CD8-positive, alpha-beta memory T cell (primary cell): ENCODE measurements at regions not wholly inside any gene's neighbourhood (a gene's known extent, or its start where the extent isn't known, plus 50 kb on each side); places are given as distances from the start of the nearest gene placed in this dataset.
"Not testable (repeated sequence)": the region's sequence is repeated elsewhere in the genome, so short reads cannot be mapped to it uniquely, and the experiment has no call there.

Experiments used
- CTCF ChIA-PET: fragments of 350-600 bp; sonication (Branson Sonifier 250); formaldehyde crosslinking; loops from one replicate; lab custom pipeline; 2021; ENCODE audit warnings: antibody characterized with exemption; lab: Charles Lee
- POLR2A ChIA-PET: fragments of 350-600 bp; sonication (Branson Sonifier 250); formaldehyde crosslinking; loops from one replicate; lab custom pipeline; 2021; ENCODE audit warnings: antibody characterized with exemption; lab: Charles Lee
- DNase-seq, 5 donors: peaks; one replicate each; pipeline versions ENCODE4 v3.0.0 to v3.0.0-alpha.2; 2020 to 2022; ENCODE audit warnings: mixed read lengths in 1 of 5
- H3K27ac ChIP-seq: one replicate; pipeline ENCODE4 v1.7.0; 2013; ENCODE audit warnings: low read depth, mild to moderate bottlenecking, low read length, moderate library complexity
- H3K27me3 ChIP-seq: 2 replicates; pipeline ENCODE4 v1.7.0; 2013; ENCODE audit warnings: low read length, mild to moderate bottlenecking; ENCODE audit not compliant: insufficient read depth, poor library complexity, severe bottlenecking
- H3K36me3 ChIP-seq: 2 replicates; pipeline ENCODE4 v1.7.0; 2013; ENCODE audit warnings: mild to moderate bottlenecking, low read length, moderate library complexity; ENCODE audit not compliant: insufficient read depth
- H3K4me1 ChIP-seq: 2 replicates; pipeline ENCODE4 v1.7.0; 2013; ENCODE audit warnings: mild to moderate bottlenecking, low read length, moderate library complexity; ENCODE audit not compliant: insufficient read depth
- H3K4me3 ChIP-seq: 2 replicates; pipeline ENCODE4 v1.7.0; 2013; ENCODE audit warnings: mild to moderate bottlenecking, low read length
- H3K9me3 ChIP-seq: 2 replicates; pipeline ENCODE4 v1.7.0; 2013; ENCODE audit warnings: mild to moderate bottlenecking, low read length
- H3K27ac Mint-ChIP-seq, 8 donors: one replicate each; pipeline ENCODE4 v1.8.0; 2020 to 2021; ENCODE audit warnings: mixed read lengths in 8 of 8, mild to moderate bottlenecking in 6 of 8, inconsistent platforms in 3 of 8, moderate library complexity in 3 of 8
- H3K27me3 Mint-ChIP-seq, 2 donors: one replicate each; pipeline ENCODE4 v1.8.0; 2020 to 2021; ENCODE audit warnings: mixed read lengths in 2 of 2, mild to moderate bottlenecking in 1 of 2, moderate library complexity in 1 of 2
- H3K36me3 Mint-ChIP-seq, 3 donors: one replicate each; pipeline ENCODE4 v1.8.0; 2020 to 2021; ENCODE audit warnings: mixed read lengths in 3 of 3, inconsistent platforms in 1 of 3, mild to moderate bottlenecking in 1 of 3
- H3K4me1 Mint-ChIP-seq, 3 donors: one replicate each; pipeline ENCODE4 v1.8.0; 2020 to 2021; ENCODE audit warnings: mixed read lengths in 3 of 3, inconsistent platforms in 1 of 3, mild to moderate bottlenecking in 1 of 3
- H3K4me3 Mint-ChIP-seq, 7 donors: one replicate each; pipeline ENCODE4 v1.8.0; 2020 to 2021; ENCODE audit warnings: mixed read lengths in 7 of 7, mild to moderate bottlenecking in 6 of 7, moderate library complexity in 4 of 7, inconsistent platforms in 2 of 7
- H3K9me3 Mint-ChIP-seq, 5 donors: one replicate each; pipeline ENCODE4 v1.8.0; 2020 to 2022; ENCODE audit warnings: mixed read lengths in 5 of 5, mild to moderate bottlenecking in 3 of 5, moderate library complexity in 2 of 5, inconsistent platforms in 1 of 5

GRCh38 chr10:80708808-80709207, 171.1 kb downstream of the SH2D4B start:
- no peaks in the 10 kb centered on the region for H3K4me1 ChIP-seq
- peaks cover 3 to 9% of the 10 kb centered on the region in 2 donors for H3K27me3 Mint-ChIP-seq
- H3K36me3 Mint-ChIP-seq, result no peaks in the 10 kb centered on the region
- no peak overlapping the region for H3K4me3 Mint-ChIP-seq
- H3K9me3 Mint-ChIP-seq, result no peaks in the 10 kb centered on the region
- no peaks in the 10 kb centered on the region for H3K4me1 Mint-ChIP-seq
- peaks cover 3% of the 10 kb centered on the region for H3K27me3 ChIP-seq
- no peak for DNase-seq
- no peak overlapping the region for H3K27ac Mint-ChIP-seq
- CTCF ChIA-PET, result interaction anchor here (1.2 kb wide), 1 partner anchor 9 kb away, joined by 3 read pairs; no protein-coding TSS in a partner anchor
- no peak overlapping the region for H3K4me3 ChIP-seq
- H3K27ac ChIP-seq, result no peak overlapping the region
- POLR2A ChIA-PET, result no interaction called here
- no peaks in the 10 kb centered on the region for H3K36me3 ChIP-seq
- no peaks in the 10 kb centered on the region for H3K9me3 ChIP-seq

- Mint-ChIP-seq H3K36me3 (no peaks in the 10 kb centered on the region), H3K27me3 (peaks cover 0 to 15% of the 10 kb centered on the region in 2 donors), H3K9me3 (no peaks in the 10 kb centered on the region), H3K27ac (no peak overlapping the region), H3K4me3 (no peak overlapping the region), H3K4me1 (no peaks in the 10 kb centered on the region)
- H3K27me3 ChIP-seq, result peaks cover 3% of the 10 kb centered on the region
- no peaks in the 10 kb centered on the region for H3K36me3 ChIP-seq
- no peak overlapping the region for H3K4me3 ChIP-seq
- ChIA-PET POLR2A (no interaction called here), CTCF (no interaction called here)
- no peaks in the 10 kb centered on the region for H3K4me1 ChIP-seq
- H3K9me3 ChIP-seq, result no peaks in the 10 kb centered on the region
- DNase-seq, result no peak
- no peak overlapping the region for H3K27ac ChIP-seq
Observed at GRCh38 chr10:80709866-80710265, 172.2 kb downstream of the SH2D4B start.

GRCh38 chr10:80713398-80713928, 175.8 kb downstream of the SH2D4B start:
- no peak overlapping the region for H3K4me3 ChIP-seq
- Mint-ChIP-seq H3K27ac (no peak overlapping the region), H3K4me1 (no peaks in the 10 kb centered on the region), H3K36me3 (no peaks in the 10 kb centered on the region), H3K9me3 (no peaks in the 10 kb centered on the region), H3K27me3 (peaks cover 4 to 22% of the 10 kb centered on the region in 2 donors), H3K4me3 (no peak overlapping the region)
- ChIA-PET CTCF (interaction anchor here (1.0 to 1.2 kb wide), 2 partner anchors 9 to 14 kb away, joined by 3 read pairs; no protein-coding TSS in a partner anchor), POLR2A (no interaction called here)
- H3K27ac ChIP-seq, result no peak overlapping the region
- DNase-seq, result no peak
- no peaks in the 10 kb centered on the region for H3K4me1 ChIP-seq
- H3K27me3 ChIP-seq, result no peaks in the 10 kb centered on the region
- no peaks in the 10 kb centered on the region for H3K36me3 ChIP-seq
- H3K9me3 ChIP-seq, result no peaks in the 10 kb centered on the region

GRCh38 chr10:80714566-80714965, 176.9 kb downstream of the SH2D4B start:
- ChIA-PET POLR2A (no interaction called here), CTCF (interaction anchor here (1.2 kb wide), 1 partner anchor 15 kb away, joined by 3 read pairs; no protein-coding TSS in a partner anchor)
- H3K4me1 ChIP-seq, result no peaks in the 10 kb centered on the region
- H3K27me3 ChIP-seq, result no peaks in the 10 kb centered on the region
- H3K9me3 Mint-ChIP-seq, result no peaks in the 10 kb centered on the region
- peaks cover 4 to 22% of the 10 kb centered on the region in 2 donors for H3K27me3 Mint-ChIP-seq
- no peak for DNase-seq
- H3K36me3 Mint-ChIP-seq, result no peaks in the 10 kb centered on the region
- no peak overlapping the region for H3K27ac Mint-ChIP-seq
- H3K27ac ChIP-seq, result no peak overlapping the region
- no peaks in the 10 kb centered on the region for H3K36me3 ChIP-seq
- no peak overlapping the region for H3K4me3 Mint-ChIP-seq
- no peak overlapping the region for H3K4me3 ChIP-seq
- H3K9me3 ChIP-seq, result no peaks in the 10 kb centered on the region
- no peaks in the 10 kb centered on the region for H3K4me1 Mint-ChIP-seq

GRCh38 chr10:80718024-80718423, 180.3 kb downstream of the SH2D4B start:
- no peak for DNase-seq
- no peaks in the 10 kb centered on the region for H3K4me1 ChIP-seq
- Mint-ChIP-seq H3K4me3 (no peak overlapping the region), H3K4me1 (no peaks in the 10 kb centered on the region), H3K9me3 (peaks cover 0 to 6% (median 2%) of the 10 kb centered on the region in 5 donors), H3K36me3 (peaks cover 0 to 1% (median 0%) of the 10 kb centered on the region in 3 donors), H3K27me3 (peaks cover 4 to 14% of the 10 kb centered on the region in 2 donors), H3K27ac (no peak overlapping the region)
- no peak overlapping the region for H3K4me3 ChIP-seq
- no peaks in the 10 kb centered on the region for H3K36me3 ChIP-seq
- H3K27me3 ChIP-seq, result no peaks in the 10 kb centered on the region
- H3K9me3 ChIP-seq, result no peaks in the 10 kb centered on the region
- no peak overlapping the region for H3K27ac ChIP-seq
- CTCF ChIA-PET, result no interaction called here
- POLR2A ChIA-PET, result no interaction called here

- no peaks in the 10 kb centered on the region for H3K4me1 Mint-ChIP-seq
Observed at GRCh38 chr10:80719935-80720334, 182.2 kb downstream of the SH2D4B start.

GRCh38 chr10:80720549-80720948, 182.8 kb downstream of the SH2D4B start:
- peaks cover 0 to 7% of the 10 kb centered on the region in 2 donors for H3K27me3 Mint-ChIP-seq
- no peak overlapping the region for H3K4me3 ChIP-seq
- ChIA-PET POLR2A (no interaction called here), CTCF (no interaction called here)
- no peaks in the 10 kb centered on the region for H3K27me3 ChIP-seq
- H3K36me3 Mint-ChIP-seq, result peaks cover 0 to 1% (median 0%) of the 10 kb centered on the region in 3 donors
- H3K27ac Mint-ChIP-seq, result no peak overlapping the region
- no peak for DNase-seq
- H3K27ac ChIP-seq, result no peak overlapping the region
- H3K9me3 Mint-ChIP-seq, result peaks cover 0 to 6% (median 3%) of the 10 kb centered on the region in 5 donors
- H3K9me3 ChIP-seq, result no peaks in the 10 kb centered on the region
- no peaks in the 10 kb centered on the region for H3K4me1 ChIP-seq
- no peaks in the 10 kb centered on the region for H3K36me3 ChIP-seq
- no peaks in the 10 kb centered on the region for H3K4me1 Mint-ChIP-seq
- H3K4me3 Mint-ChIP-seq, result no peak overlapping the region

More at GRCh38 chr10:80719935-80720334, 182.2 kb downstream of the SH2D4B start:
- H3K9me3 ChIP-seq, result no peaks in the 10 kb centered on the region
- H3K27ac ChIP-seq, result no peak overlapping the region
- ChIA-PET POLR2A (no interaction called here), CTCF (no interaction called here)
- H3K36me3 Mint-ChIP-seq, result peaks cover 0 to 1% (median 0%) of the 10 kb centered on the region in 3 donors
- H3K4me1 ChIP-seq, result no peaks in the 10 kb centered on the region
- H3K4me3 Mint-ChIP-seq, result no peak overlapping the region
- H3K27me3 Mint-ChIP-seq, result peaks cover 4 to 7% of the 10 kb centered on the region in 2 donors
- H3K36me3 ChIP-seq, result no peaks in the 10 kb centered on the region
- no peaks in the 10 kb centered on the region for H3K27me3 ChIP-seq
- H3K4me3 ChIP-seq, result no peak overlapping the region
- no peak overlapping the region for H3K27ac Mint-ChIP-seq
- DNase-seq, result no peak
- H3K9me3 Mint-ChIP-seq, result peaks cover 0 to 6% (median 2%) of the 10 kb centered on the region in 5 donors

- H3K4me1 Mint-ChIP-seq, H3K36me3 Mint-ChIP-seq, POLR2A ChIA-PET, H3K4me1 ChIP-seq, H3K36me3 ChIP-seq, H3K27ac Mint-ChIP-seq, H3K27ac ChIP-seq, DNase-seq, H3K27me3 ChIP-seq, H3K4me3 ChIP-seq, H3K9me3 Mint-ChIP-seq, H3K9me3 ChIP-seq, CTCF ChIA-PET, H3K4me3 Mint-ChIP-seq: not testable (repeated sequence)
- peaks cover 6 to 19% of the 10 kb centered on the region in 2 donors for H3K27me3 Mint-ChIP-seq
Observed at GRCh38 chr10:80728354-80728753, 190.7 kb downstream of the SH2D4B start.
